ENCODE measurements at regions not wholly inside any gene's neighbourhood (a gene's known extent, or its start where the extent isn't known, plus 50 kb on each side); places are given as distances from the start of the nearest gene placed in this dataset.

GRCh38 chr2:147792966-147793617 is 51.7 kb upstream of the ACVR2A start:
- no peak for FAIRE-seq

GRCh38 chr2:147790580-147790979 is 54.2 kb upstream of the ACVR2A start:
- no peak for FAIRE-seq

GRCh38 chr2:147789720-147790119 is 55.1 kb upstream of the ACVR2A start:
- no peak for FAIRE-seq

- no peak for FAIRE-seq
Observed at GRCh38 chr2:147789287-147789686, 55.5 kb upstream of the ACVR2A start.

- FAIRE-seq, result no peak
Observed at GRCh38 chr2:147782141-147782930, 62.5 kb upstream of the ACVR2A start.

- no peak for FAIRE-seq
Observed at GRCh38 chr2:147779440-147779839, 65.4 kb upstream of the ACVR2A start.

- FAIRE-seq, result no peak
Observed at GRCh38 chr2:147777394-147777793, 67.4 kb upstream of the ACVR2A start.

- no peak for FAIRE-seq
Observed at GRCh38 chr2:147774805-147775204, 70.0 kb upstream of the ACVR2A start.

- FAIRE-seq, result no peak
Observed at GRCh38 chr2:147773479-147773878, 71.3 kb upstream of the ACVR2A start.

GRCh38 chr2:147772781-147773180 is 72.0 kb upstream of the ACVR2A start:
- FAIRE-seq, result no peak

- no peak for FAIRE-seq
Observed at GRCh38 chr2:147763861-147764260, 81.0 kb upstream of the ACVR2A start.

- FAIRE-seq, result no peak
Observed at GRCh38 chr2:147760984-147761383, 83.8 kb upstream of the ACVR2A start.

GRCh38 chr2:147759536-147759935 is 85.3 kb upstream of the ACVR2A start:
- FAIRE-seq, result no peak

GRCh38 chr2:147758821-147759220 is 86.0 kb upstream of the ACVR2A start:
- FAIRE-seq, result no peak

- FAIRE-seq, result no peak
Observed at GRCh38 chr2:147756069-147756468, 88.8 kb upstream of the ACVR2A start.

GRCh38 chr2:147740211-147740927 is 104.5 kb upstream of the ACVR2A start:
- no peak for FAIRE-seq

- FAIRE-seq, result no peak
Observed at GRCh38 chr2:147739508-147739907, 105.3 kb upstream of the ACVR2A start.

- no peak for FAIRE-seq
Observed at GRCh38 chr2:147718831-147719230, 126.0 kb upstream of the ACVR2A start.

- FAIRE-seq, result no peak
Observed at GRCh38 chr2:147716906-147717305, 127.9 kb upstream of the ACVR2A start.

GRCh38 chr2:147715807-147716206 is 129.0 kb upstream of the ACVR2A start:
- FAIRE-seq, result no peak

GRCh38 chr2:147714582-147714981 is 130.2 kb upstream of the ACVR2A start:
- no peak for FAIRE-seq

- no peak for FAIRE-seq
Observed at GRCh38 chr2:147713349-147713748, 131.5 kb upstream of the ACVR2A start.

- FAIRE-seq, result no peak
Observed at GRCh38 chr2:147712051-147712450, 132.8 kb upstream of the ACVR2A start.

GRCh38 chr2:147711031-147711430 is 133.8 kb upstream of the ACVR2A start:
- no peak for FAIRE-seq

Data from TTC549 (cell line).